HEK293 (cell line): ENCODE measurements at regions not wholly inside any gene's neighbourhood (a gene's known extent, or its start where the extent isn't known, plus 50 kb on each side); places are given as distances from the start of the nearest gene placed in this dataset.

Experiments used
- KLF8 ChIP-seq: fragments of 450-650 bp; formaldehyde crosslinking; IDR thresholded peaks from 2 replicates; pipeline ENCODE4 v1.5.1; 2016; ENCODE audit warnings: missing biosample characterization, missing genetic modification characterization
- KLF9 ChIP-seq: fragments of 450-650 bp; formaldehyde crosslinking; IDR thresholded peaks from 2 replicates; pipeline ENCODE4 v1.5.1; 2016; ENCODE audit warnings: missing biosample characterization, missing genetic modification characterization, low read depth
- SALL2 ChIP-seq: fragments of 450-650 bp; formaldehyde crosslinking; IDR thresholded peaks from 2 replicates; pipeline ENCODE4 v1.5.0; 2017; ENCODE audit warnings: missing biosample characterization, mild to moderate bottlenecking, missing genetic modification characterization, borderline replicate concordance
- SETDB1 ChIP-seq: IDR thresholded peaks from one replicate; pipeline ENCODE4 v1.6.1; 2017; ENCODE audit warnings: mild to moderate bottlenecking, low read length, moderate library complexity, mixed read lengths; ENCODE audit not compliant: insufficient read length
- ZBTB48 ChIP-seq: fragments of 450-650 bp; formaldehyde crosslinking; IDR thresholded peaks from 2 replicates; pipeline ENCODE4 v1.5.1; 2016; ENCODE audit warnings: missing biosample characterization, missing genetic modification characterization
- ZBTB7A ChIP-seq: fragments of 450-650 bp; formaldehyde crosslinking; IDR thresholded peaks from 2 replicates; pipeline ENCODE4 v1.5.1; 2016; ENCODE audit warnings: low read depth, missing biosample characterization, missing genetic modification characterization
- ZNF112 ChIP-seq: fragments of 450-650 bp; formaldehyde crosslinking; IDR thresholded peaks from 2 replicates; pipeline ENCODE4 v1.5.0; 2017; ENCODE audit warnings: missing biosample characterization, missing genetic modification characterization
- ZNF175 ChIP-seq: fragments of 450-650 bp; formaldehyde crosslinking; IDR thresholded peaks from 2 replicates; pipeline ENCODE4 v1.5.1; 2016; ENCODE audit warnings: missing biosample characterization, missing genetic modification characterization
- ZNF202 ChIP-seq: fragments of 450-650 bp; formaldehyde crosslinking; IDR thresholded peaks from 2 replicates; pipeline ENCODE4 v1.5.1; 2016; ENCODE audit warnings: missing biosample characterization, missing genetic modification characterization, borderline replicate concordance
- ZNF221 ChIP-seq: fragments of 450-650 bp; formaldehyde crosslinking; IDR thresholded peaks from 2 replicates; pipeline ENCODE4 v1.5.1; 2017; ENCODE audit warnings: missing biosample characterization, missing genetic modification characterization, borderline replicate concordance
- ZNF311 ChIP-seq: fragments of 450-650 bp; formaldehyde crosslinking; IDR thresholded peaks from 2 replicates; pipeline ENCODE4 v1.5.1; 2017; ENCODE audit warnings: missing biosample characterization, missing genetic modification characterization, borderline replicate concordance
- ZNF335 ChIP-seq: fragments of 450-650 bp; formaldehyde crosslinking; conservative IDR thresholded peaks from 2 replicates; pipeline ENCODE4 v1.5.1; 2016; ENCODE audit warnings: missing biosample characterization, missing genetic modification characterization
- ZNF391 ChIP-seq: fragments of 450-650 bp; formaldehyde crosslinking; IDR thresholded peaks from 2 replicates; pipeline ENCODE4 v1.5.1; 2016; ENCODE audit warnings: low read depth, missing biosample characterization, missing genetic modification characterization, borderline replicate concordance
- ZNF521 ChIP-seq: fragments of 450-650 bp; formaldehyde crosslinking; IDR thresholded peaks from 2 replicates; pipeline ENCODE4 v1.5.1; 2017; ENCODE audit warnings: missing biosample characterization, mild to moderate bottlenecking, missing genetic modification characterization
- ZNF561 ChIP-seq: fragments of 450-650 bp; IDR thresholded peaks from 2 replicates; pipeline ENCODE4 v1.5.1; 2018; ENCODE audit warnings: missing biosample characterization, missing genetic modification characterization, borderline replicate concordance
- ZNF571 ChIP-seq: fragments of 450-650 bp; formaldehyde crosslinking; IDR thresholded peaks from 2 replicates; pipeline ENCODE4 v1.5.0; 2017; ENCODE audit warnings: missing biosample characterization, missing genetic modification characterization
- ZNF621 ChIP-seq: fragments of 450-650 bp; formaldehyde crosslinking; IDR thresholded peaks from 2 replicates; pipeline ENCODE4 v1.5.1; 2017; ENCODE audit warnings: missing biosample characterization, missing genetic modification characterization
- ZNF623 ChIP-seq: fragments of 450-650 bp; formaldehyde crosslinking; IDR thresholded peaks from 2 replicates; pipeline ENCODE4 v1.5.1; 2016; ENCODE audit warnings: missing biosample characterization, missing genetic modification characterization
- ZNF629 ChIP-seq: fragments of 450-650 bp; formaldehyde crosslinking; IDR thresholded peaks from 2 replicates; pipeline ENCODE4 v1.5.1; 2017; ENCODE audit warnings: missing biosample characterization, missing genetic modification characterization
- ZNF654 ChIP-seq: fragments of 450-650 bp; formaldehyde crosslinking; IDR thresholded peaks from 2 replicates; pipeline ENCODE4 v1.5.1; 2016; ENCODE audit warnings: low read depth, missing biosample characterization, missing genetic modification characterization
- ZNF670 ChIP-seq: fragments of 450-650 bp; formaldehyde crosslinking; IDR thresholded peaks from 2 replicates; pipeline ENCODE4 v1.5.1; 2016; ENCODE audit warnings: missing biosample characterization, missing genetic modification characterization, low read depth
- ZNF677 ChIP-seq: fragments of 450-650 bp; IDR thresholded peaks from 2 replicates; pipeline ENCODE4 v1.5.0; 2018; ENCODE audit warnings: missing biosample characterization, mild to moderate bottlenecking, missing genetic modification characterization, moderate library complexity
- ZNF747 ChIP-seq: fragments of 450-650 bp; formaldehyde crosslinking; IDR thresholded peaks from 2 replicates; pipeline ENCODE4 v1.5.1; 2016; ENCODE audit warnings: missing biosample characterization, missing genetic modification characterization
- ZNF791 ChIP-seq: fragments of 450-650 bp; formaldehyde crosslinking; IDR thresholded peaks from 2 replicates; pipeline ENCODE4 v1.5.1; 2016; ENCODE audit warnings: missing biosample characterization, missing genetic modification characterization
- ZNF792 ChIP-seq: fragments of 450-650 bp; formaldehyde crosslinking; IDR thresholded peaks from 2 replicates; pipeline ENCODE4 v1.5.1; 2016; ENCODE audit warnings: missing biosample characterization, missing genetic modification characterization
- ZXDB ChIP-seq: fragments of 450-650 bp; formaldehyde crosslinking; IDR thresholded peaks from 2 replicates; pipeline ENCODE4 v1.5.1; 2016; ENCODE audit warnings: missing biosample characterization, missing genetic modification characterization
- TF ChIP-seq, protein P1 (sequence below): fragments of 450-650 bp; formaldehyde crosslinking; IDR thresholded peaks from 2 replicates; pipeline ENCODE4 v1.5.1; 2017; ENCODE audit warnings: missing biosample characterization, missing genetic modification characterization
- TF ChIP-seq, protein P2 (sequence below): fragments of 450-650 bp; formaldehyde crosslinking; IDR thresholded peaks from 2 replicates; pipeline ENCODE4 v1.5.1; 2016; ENCODE audit warnings: missing biosample characterization, missing genetic modification characterization
- TF ChIP-seq, protein P3 (sequence below): fragments of 450-650 bp; IDR thresholded peaks from 2 replicates; pipeline ENCODE4 v1.5.1; 2018; ENCODE audit warnings: missing biosample characterization, missing genetic modification characterization
- TF ChIP-seq, protein P4 (sequence below): fragments of 450-650 bp; formaldehyde crosslinking; optimal IDR thresholded peaks from 2 replicates; pipeline ENCODE3; 2016; ENCODE audit warnings: missing biosample characterization, mild to moderate bottlenecking, missing genetic modification characterization
- TF ChIP-seq, protein P5 (sequence below): fragments of 450-650 bp; formaldehyde crosslinking; IDR thresholded peaks from 2 replicates; pipeline ENCODE4 v1.5.1; 2016; ENCODE audit warnings: missing biosample characterization, missing genetic modification characterization
- TF ChIP-seq, protein P6 (sequence below): fragments of 450-650 bp; formaldehyde crosslinking; IDR thresholded peaks from 2 replicates; pipeline ENCODE4 v1.5.1; 2016; ENCODE audit warnings: missing biosample characterization, missing genetic modification characterization

DNA sequence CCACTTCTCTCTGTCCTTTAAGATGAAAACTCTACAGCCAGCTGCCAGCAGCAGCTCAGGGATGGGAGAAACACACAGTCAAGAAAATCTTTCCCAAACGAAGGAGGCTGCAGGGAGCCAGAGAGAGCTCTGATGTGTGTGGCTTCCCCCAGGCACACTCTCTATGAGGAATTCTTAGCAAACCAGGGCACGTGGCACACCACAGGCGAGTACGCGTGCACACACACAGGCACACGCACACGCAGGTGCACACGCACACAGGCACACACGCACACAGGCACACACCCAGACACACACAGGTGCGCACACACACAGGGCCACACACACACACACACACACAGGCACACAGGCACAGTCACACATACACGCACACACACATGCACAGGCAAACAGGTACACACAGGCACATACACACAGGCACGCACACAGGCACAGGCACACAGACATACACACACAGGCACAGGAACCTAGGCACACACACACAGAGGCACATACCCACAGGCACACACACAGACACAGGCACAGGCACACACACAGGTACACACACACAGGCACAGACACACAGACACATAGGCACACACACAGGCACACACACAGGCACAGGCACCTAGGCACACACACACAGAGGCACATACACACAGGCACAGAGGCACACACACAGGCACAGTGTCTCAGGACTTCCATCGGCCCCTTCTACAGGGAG is 91.5 kb upstream of the ATP2B2 start (continued):
- TF ChIP-seq ZNF311 (tag by site-specific recombination): 0 out of 2 replicates have a peak, but pooled peaks have one; percentile 45
- TF ChIP-seq ZNF621: no peak
- no peak for TF ChIP-seq ZNF629
- TF ChIP-seq, protein P1, sequence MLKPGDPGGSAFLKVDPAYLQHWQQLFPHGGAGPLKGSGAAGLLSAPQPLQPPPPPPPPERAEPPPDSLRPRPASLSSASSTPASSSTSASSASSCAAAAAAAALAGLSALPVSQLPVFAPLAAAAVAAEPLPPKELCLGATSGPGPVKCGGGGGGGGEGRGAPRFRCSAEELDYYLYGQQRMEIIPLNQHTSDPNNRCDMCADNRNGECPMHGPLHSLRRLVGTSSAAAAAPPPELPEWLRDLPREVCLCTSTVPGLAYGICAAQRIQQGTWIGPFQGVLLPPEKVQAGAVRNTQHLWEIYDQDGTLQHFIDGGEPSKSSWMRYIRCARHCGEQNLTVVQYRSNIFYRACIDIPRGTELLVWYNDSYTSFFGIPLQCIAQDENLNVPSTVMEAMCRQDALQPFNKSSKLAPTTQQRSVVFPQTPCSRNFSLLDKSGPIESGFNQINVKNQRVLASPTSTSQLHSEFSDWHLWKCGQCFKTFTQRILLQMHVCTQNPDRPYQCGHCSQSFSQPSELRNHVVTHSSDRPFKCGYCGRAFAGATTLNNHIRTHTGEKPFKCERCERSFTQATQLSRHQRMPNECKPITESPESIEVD: no peak
- no peak for TF ChIP-seq ZNF670 (tag by site-specific recombination)
- TF ChIP-seq, protein P2, sequence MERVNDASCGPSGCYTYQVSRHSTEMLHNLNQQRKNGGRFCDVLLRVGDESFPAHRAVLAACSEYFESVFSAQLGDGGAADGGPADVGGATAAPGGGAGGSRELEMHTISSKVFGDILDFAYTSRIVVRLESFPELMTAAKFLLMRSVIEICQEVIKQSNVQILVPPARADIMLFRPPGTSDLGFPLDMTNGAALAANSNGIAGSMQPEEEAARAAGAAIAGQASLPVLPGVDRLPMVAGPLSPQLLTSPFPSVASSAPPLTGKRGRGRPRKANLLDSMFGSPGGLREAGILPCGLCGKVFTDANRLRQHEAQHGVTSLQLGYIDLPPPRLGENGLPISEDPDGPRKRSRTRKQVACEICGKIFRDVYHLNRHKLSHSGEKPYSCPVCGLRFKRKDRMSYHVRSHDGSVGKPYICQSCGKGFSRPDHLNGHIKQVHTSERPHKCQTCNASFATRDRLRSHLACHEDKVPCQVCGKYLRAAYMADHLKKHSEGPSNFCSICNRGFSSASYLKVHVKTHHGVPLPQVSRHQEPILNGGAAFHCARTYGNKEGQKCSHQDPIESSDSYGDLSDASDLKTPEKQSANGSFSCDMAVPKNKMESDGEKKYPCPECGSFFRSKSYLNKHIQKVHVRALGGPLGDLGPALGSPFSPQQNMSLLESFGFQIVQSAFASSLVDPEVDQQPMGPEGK (tag by site-specific recombination): no peak
- no peak for TF ChIP-seq ZXDB (tag by site-specific recombination)
- TF ChIP-seq, protein P3, sequence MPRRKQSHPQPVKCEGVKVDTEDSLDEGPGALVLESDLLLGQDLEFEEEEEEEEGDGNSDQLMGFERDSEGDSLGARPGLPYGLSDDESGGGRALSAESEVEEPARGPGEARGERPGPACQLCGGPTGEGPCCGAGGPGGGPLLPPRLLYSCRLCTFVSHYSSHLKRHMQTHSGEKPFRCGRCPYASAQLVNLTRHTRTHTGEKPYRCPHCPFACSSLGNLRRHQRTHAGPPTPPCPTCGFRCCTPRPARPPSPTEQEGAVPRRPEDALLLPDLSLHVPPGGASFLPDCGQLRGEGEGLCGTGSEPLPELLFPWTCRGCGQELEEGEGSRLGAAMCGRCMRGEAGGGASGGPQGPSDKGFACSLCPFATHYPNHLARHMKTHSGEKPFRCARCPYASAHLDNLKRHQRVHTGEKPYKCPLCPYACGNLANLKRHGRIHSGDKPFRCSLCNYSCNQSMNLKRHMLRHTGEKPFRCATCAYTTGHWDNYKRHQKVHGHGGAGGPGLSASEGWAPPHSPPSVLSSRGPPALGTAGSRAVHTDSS: no peak
- no peak for TF ChIP-seq ZNF677 (tag by site-specific recombination)
- no peak for TF ChIP-seq ZNF335
- TF ChIP-seq ZNF391 (tag by site-specific recombination): no peak
- TF ChIP-seq ZNF175 (tag by site-specific recombination): no peak
- peak; percentile 49; the same call in 1 of the 2 replicates for TF ChIP-seq ZNF112 (tag by site-specific recombination)
- TF ChIP-seq ZNF791: no peak
- TF ChIP-seq KLF8 (tag by site-specific recombination): no peak
- TF ChIP-seq, protein P4, sequence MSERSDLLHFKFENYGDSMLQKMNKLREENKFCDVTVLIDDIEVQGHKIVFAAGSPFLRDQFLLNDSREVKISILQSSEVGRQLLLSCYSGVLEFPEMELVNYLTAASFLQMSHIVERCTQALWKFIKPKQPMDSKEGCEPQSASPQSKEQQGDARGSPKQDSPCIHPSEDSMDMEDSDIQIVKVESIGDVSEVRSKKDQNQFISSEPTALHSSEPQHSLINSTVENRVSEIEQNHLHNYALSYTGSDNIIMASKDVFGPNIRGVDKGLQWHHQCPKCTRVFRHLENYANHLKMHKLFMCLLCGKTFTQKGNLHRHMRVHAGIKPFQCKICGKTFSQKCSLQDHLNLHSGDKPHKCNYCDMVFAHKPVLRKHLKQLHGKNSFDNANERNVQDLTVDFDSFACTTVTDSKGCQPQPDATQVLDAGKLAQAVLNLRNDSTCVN (tag by site-specific recombination): peak; percentile 18
- TF ChIP-seq, protein P5, sequence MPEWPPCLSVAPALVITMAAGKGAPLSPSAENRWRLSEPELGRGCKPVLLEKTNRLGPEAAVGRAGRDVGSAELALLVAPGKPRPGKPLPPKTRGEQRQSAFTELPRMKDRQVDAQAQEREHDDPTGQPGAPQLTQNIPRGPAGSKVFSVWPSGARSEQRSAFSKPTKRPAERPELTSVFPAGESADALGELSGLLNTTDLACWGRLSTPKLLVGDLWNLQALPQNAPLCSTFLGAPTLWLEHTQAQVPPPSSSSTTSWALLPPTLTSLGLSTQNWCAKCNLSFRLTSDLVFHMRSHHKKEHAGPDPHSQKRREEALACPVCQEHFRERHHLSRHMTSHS (tag by site-specific recombination): no peak
- TF ChIP-seq ZNF747 (tag by site-specific recombination): no peak
- TF ChIP-seq ZNF221 (tag by site-specific recombination): no peak
- peak; percentile 51; the same call in 1 of the 2 replicates for TF ChIP-seq SALL2 (tag by site-specific recombination)
- TF ChIP-seq KLF9 (tag by site-specific recombination): no peak
- TF ChIP-seq, protein P6, sequence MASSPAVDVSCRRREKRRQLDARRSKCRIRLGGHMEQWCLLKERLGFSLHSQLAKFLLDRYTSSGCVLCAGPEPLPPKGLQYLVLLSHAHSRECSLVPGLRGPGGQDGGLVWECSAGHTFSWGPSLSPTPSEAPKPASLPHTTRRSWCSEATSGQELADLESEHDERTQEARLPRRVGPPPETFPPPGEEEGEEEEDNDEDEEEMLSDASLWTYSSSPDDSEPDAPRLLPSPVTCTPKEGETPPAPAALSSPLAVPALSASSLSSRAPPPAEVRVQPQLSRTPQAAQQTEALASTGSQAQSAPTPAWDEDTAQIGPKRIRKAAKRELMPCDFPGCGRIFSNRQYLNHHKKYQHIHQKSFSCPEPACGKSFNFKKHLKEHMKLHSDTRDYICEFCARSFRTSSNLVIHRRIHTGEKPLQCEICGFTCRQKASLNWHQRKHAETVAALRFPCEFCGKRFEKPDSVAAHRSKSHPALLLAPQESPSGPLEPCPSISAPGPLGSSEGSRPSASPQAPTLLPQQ (tag by site-specific recombination): no peak
- peak; percentile 71; the same call in 1 of the 2 replicates for TF ChIP-seq ZNF571 (tag by site-specific recombination)
- TF ChIP-seq ZNF623 (tag by site-specific recombination): no peak
- no peak for TF ChIP-seq ZBTB7A (tag by site-specific recombination)
- peak; percentile 94; the same call in 1 of the 2 replicates for TF ChIP-seq ZNF521 (tag by site-specific recombination)
- no peak for TF ChIP-seq ZNF561 (tag by site-specific recombination)
- no peak for TF ChIP-seq SETDB1
- no peak for TF ChIP-seq ZNF654 (tag by site-specific recombination)
- TF ChIP-seq ZNF792 (tag by site-specific recombination): no peak
- peak; percentile 28; the same call in 1 of the 2 replicates for TF ChIP-seq ZBTB48 (tag by site-specific recombination)
- TF ChIP-seq ZNF202: no peak
